Omental fat pad (tissue), 3 donors: ENCODE measurements at regions not wholly inside any gene's neighbourhood (a gene's known extent, or its start where the extent isn't known, plus 50 kb on each side); places are given as distances from the start of the nearest gene placed in this dataset.

Source experiments
- ATAC-seq: fragments of 150-250 bp; one replicate; pipeline ENCODE4 v1.9.1; 2016; ENCODE audit warnings: mild to moderate bottlenecking, moderate library complexity; ENCODE audit not compliant: low FRiP score
- DNase-seq: peaks from one replicate; pipeline ENCODE4 v3.0.0-alpha.2; 2019; ENCODE audit warnings: low spot score
- TF ChIP-seq, protein P1 (sequence below), 3 donors: fragments of 450-650 bp; IDR thresholded peaks; one replicate each; pipeline ENCODE4 v1.5.1; 2016 to 2017; ENCODE audit warnings: antibody characterized with exemption in 3 of 3, mild to moderate bottlenecking in 3 of 3, moderate library complexity in 2 of 3

DNA sequence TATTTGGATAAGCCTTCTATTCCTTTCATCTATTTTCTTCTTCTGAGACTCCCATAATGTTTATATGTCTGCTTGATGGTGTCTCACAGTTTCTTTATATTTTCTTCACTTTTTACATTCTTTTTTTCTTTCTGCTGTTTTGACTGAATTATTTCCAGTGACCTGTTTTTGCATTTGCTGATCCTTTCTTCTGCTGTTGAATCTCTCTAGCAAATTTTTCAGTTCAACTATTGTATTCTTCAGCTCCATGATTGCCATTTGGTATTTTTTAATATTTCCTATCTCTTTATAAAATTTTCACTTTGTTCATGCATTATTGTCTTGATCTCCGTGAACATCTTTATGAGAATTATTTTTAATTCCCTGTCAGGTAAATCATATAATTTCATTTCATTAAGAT, 122.3 kb upstream of the ST6GALNAC5 start:
- TF ChIP-seq, protein P1, sequence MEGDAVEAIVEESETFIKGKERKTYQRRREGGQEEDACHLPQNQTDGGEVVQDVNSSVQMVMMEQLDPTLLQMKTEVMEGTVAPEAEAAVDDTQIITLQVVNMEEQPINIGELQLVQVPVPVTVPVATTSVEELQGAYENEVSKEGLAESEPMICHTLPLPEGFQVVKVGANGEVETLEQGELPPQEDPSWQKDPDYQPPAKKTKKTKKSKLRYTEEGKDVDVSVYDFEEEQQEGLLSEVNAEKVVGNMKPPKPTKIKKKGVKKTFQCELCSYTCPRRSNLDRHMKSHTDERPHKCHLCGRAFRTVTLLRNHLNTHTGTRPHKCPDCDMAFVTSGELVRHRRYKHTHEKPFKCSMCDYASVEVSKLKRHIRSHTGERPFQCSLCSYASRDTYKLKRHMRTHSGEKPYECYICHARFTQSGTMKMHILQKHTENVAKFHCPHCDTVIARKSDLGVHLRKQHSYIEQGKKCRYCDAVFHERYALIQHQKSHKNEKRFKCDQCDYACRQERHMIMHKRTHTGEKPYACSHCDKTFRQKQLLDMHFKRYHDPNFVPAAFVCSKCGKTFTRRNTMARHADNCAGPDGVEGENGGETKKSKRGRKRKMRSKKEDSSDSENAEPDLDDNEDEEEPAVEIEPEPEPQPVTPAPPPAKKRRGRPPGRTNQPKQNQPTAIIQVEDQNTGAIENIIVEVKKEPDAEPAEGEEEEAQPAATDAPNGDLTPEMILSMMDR (IDR thresholded peaks at IDR 0.05), result no peak
- no peak for ATAC-seq

DNA sequence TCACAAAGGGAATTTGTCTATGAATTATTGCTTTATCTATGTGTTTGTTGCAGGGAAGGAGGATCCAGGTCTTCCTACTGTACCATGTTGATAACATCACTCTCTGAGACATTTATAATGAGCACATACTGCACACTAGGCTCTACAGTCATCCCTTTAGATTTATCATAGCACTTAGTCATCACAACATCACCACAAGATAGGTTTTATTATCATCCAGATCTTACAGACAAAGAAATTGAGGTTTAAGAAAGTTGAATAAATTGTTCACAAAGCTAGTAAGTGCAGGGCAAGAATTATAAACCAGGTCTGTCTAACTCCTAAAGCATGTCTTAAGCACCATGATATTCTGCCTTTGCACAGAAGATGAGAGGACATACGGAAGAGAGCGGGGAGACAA, 121.1 kb upstream of the ST6GALNAC5 start:
- no peak for ATAC-seq
- DNase-seq, result no peak
- TF ChIP-seq, protein P1 (IDR thresholded peaks at IDR 0.05), result no peak

More for the DNA sequence above, 122.3 kb upstream of the ST6GALNAC5 start:
- DNase-seq, result no peak

- TF ChIP-seq, protein P1 (IDR thresholded peaks at IDR 0.05), result no peak
- no peak for DNase-seq
- no peak for ATAC-seq
Measured at GRCh38 chr1:76754730-76755129, 112.5 kb upstream of the ST6GALNAC5 start.

DNA sequence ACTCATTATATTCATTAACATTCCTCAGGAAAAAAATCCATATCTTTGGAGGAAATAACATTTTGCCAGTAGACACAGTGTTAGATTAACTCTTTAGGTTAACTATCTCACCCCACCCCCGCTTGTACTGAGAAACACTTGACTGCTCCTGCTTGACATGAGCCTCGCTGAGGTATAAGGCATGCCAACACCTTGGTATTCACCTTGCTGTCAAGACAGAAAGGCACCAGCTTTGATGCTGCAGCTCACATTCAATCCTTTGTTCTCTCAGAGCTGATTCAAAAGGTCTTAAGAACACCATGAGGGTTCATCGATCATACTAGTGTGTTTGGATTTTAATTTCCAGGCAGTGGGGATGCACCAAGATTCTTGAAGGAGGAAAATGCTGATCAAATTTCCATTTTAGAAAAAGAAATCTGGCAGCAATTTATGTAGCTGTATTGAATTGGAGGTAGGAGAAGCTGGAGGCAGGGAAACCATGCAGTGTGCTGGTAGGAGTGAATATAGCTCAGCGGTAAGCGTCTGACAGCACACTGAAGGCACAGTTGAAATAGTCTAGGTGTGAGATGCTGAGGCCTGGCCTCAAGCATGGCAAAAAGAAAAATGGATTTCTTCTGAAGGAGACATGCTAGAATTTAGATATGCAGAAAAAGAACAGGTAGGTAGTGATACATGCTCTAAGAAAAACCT, 108.0 kb upstream of the ST6GALNAC5 start:
- DNase-seq (no peak), ATAC-seq (no peak)
- TF ChIP-seq, protein P1 (IDR thresholded peaks at IDR 0.05), result no peak

DNA sequence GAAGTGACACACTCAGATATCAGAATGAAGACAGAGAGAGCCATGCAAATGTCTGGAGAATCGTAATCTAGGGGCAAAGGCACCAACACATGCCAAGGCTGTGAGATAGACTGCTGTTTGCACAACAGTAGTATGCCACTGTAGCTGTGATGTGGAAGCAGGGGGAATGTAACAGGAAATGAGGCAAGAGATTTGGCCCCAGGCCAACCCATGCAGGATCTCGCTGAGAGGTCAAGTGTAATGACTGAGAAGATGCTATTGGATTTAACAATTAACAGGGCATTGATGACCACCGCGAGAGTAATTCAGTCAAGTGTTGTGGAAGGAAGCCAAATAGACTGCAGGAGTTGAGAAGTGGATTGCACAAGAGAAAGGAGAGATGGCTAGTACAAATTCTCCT, 107.3 kb upstream of the ST6GALNAC5 start:
- TF ChIP-seq, protein P1 (IDR thresholded peaks at IDR 0.05), result no peak
- DNase-seq (no peak), ATAC-seq (no peak)

DNA sequence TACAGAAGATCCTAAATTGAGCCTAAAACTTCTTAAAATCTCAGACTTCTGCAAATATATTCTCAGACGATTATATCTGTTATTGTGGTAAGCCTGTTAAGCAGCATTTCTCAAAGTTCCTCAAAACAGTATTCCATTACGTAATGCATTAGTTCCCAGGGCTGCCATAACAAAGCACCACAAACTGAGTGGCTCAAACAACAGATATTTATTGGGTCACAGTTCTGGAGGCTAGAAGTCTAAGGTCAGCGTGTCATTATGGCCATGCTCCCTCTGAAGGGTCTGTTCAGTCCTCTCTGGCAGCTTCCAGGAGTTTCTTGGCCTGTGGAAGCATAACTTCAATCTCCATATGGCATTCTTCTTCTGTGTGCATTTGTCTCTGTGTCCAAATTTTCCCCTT, 103.5 kb upstream of the ST6GALNAC5 start:
- ATAC-seq (no peak), DNase-seq (no peak)
- TF ChIP-seq, protein P1 (IDR thresholded peaks at IDR 0.05), result no peak
